Fibroblast of gingiva (primary cell): ENCODE measurements at regions not wholly inside any gene's neighbourhood (a gene's known extent, or its start where the extent isn't known, plus 50 kb on each side); places are given as distances from the start of the nearest gene placed in this dataset.

Experiments
- DNase-seq: peaks from one replicate; pipeline ENCODE4 v3.0.0-alpha.2; 2011; ENCODE audit warnings: low read depth

DNA sequence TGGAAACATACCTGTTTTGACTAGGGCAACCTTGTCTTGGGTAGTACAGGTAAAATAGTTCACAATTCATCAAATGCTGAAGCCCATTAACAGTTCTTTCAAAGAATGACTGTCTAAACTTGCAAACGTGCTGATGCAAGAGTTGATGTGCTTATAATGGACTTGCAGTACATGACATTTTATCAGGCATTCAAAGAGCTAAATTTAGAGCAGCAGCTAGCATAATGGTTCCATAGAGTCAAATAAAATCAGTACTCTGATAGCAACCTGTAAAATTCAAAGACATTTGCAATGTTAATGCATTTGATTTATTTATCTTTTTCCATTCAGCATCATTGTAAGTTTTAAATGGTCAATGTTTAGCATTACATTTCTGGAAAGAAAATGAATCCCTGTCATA, 979.7 kb upstream of the SLC10A2 start:
- no peak for DNase-seq

DNA sequence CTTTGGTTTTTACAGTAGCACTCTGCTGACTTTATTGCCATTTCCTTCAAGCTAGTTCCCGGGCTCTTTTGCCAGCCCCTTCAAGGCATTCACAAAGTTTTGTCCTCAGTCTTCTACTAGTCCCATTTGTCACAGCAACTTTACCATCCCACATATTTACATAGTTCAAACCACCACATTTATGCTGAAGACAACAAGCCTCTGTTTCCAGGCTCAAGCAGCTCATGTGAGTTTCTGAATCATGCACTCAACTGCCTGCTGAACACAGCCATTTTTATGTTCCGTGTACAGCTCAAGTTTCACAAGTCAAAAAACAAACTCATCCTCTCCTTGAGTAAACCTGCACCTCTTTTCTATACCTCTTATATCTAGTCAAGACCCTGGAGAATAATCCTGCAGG, 977.0 kb upstream of the SLC10A2 start:
- DNase-seq, result no peak

DNA sequence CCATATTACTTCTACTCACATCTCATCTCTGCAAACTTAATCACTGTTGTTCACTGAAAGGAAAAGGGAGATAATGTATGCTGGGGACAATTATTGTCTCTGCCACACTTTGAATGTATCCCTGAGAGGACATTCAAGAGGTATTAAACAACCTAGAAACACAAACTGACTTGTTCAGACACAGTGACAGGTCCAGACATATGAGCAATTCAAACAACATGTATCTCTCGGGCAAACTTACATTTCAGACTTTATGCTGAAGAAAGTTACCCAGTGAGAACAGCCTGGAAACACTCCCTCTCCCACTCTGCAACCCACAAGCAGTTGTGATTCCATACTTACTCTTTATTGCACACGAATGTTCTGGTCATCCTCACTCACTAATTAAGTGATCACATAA, 968.7 kb upstream of the SLC10A2 start:
- DNase-seq, result no peak

DNA sequence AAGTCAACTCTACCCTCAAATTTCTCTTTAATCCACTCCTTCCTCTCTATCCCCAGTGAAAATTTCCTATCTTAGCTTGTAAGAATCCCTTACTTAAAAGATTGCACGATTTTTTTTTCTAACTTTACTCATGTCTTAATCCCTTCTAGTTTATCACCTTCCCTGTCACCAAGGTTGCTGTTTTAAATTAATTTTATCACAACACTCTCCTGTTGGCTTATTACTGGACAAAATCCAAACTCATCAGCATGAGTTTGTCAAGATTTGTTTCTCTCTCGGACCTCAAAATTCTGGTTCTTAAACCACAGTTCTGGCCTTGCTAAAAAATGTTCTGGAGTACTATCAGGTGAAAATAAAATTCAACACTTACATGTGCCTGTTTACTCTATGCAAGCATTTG, 959.1 kb upstream of the SLC10A2 start:
- no peak for DNase-seq

DNA sequence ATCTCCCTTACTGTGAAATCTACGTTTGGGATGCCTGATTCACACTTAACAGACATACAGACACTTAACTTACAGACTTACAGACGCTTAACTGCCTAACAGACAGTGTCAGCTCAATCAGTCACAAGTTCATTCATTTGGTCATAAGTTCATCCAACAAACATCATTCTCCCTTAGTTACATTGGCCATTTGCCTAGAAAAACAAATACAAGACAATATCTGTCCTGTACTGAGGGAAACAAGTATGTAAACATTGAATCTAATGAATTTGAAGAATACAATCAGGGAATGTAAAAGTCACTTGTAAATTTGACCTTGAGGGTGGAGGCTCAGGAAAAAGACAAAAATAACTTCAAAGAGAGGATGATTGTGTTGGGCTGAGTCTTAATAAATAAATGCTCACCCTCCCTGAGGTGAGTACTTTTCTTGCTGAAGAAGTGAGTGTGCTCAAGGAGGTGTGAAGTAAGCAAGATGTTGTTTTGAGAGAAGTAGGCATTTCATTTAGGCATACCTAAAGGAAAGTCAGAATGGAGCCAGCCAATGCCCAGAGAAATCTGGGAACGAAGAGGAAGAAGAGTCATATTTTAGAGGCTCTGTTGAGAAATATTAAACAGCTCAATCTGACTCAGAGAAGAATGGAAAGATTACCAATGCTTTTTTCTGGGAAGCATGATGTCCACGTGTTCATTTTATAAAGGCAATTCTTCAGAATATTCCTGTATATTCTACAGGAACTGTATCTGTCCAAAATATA, 958.4 kb upstream of the SLC10A2 start:
- DNase-seq, result no peak

DNA sequence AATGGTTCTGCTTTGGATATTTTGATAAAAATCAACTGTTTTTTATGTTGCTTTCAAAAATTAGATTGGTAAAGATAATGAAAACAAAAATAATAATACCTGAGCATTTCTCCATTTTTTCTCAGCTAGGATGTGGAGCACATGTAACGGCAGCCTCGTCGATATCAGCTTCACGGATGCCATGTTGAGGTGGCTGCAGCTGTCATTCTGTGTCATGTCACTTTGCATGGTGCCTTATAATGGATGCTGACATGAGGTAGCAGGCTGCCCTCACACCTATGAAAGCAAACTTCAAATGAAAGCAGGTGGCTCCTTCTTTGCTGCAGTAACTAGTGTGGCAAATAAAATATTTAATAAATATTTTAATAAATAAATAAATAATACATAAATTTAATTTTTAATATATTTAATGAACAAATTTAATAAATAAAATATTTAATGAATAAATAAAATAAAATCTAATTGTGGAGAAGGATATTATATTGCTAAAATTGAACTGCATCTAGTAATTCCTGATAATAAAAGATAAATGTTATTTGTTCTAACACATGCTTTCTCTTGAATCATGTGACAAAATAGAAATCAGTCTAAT, 955.7 kb upstream of the SLC10A2 start:
- DNase-seq, result no peak

DNA sequence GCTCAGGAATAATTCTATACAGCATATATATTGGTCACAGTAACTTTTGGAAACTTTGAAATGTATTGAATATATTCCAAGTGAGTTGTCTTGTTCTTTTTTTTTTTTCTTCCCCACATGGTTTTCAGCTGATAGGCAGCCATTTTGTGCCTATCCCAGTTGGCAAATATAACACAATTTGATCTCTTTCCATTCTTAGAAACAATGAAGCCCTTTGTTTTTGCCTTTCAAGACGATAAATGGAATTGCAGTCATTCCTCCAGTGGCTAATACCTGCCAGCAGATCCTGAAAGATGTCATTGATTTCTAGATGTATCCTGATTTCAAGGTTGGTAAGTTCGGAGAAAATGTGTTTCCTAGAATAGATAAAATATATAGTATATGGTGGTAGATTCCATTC, 951.1 kb upstream of the SLC10A2 start:
- DNase-seq, result no peak

DNA sequence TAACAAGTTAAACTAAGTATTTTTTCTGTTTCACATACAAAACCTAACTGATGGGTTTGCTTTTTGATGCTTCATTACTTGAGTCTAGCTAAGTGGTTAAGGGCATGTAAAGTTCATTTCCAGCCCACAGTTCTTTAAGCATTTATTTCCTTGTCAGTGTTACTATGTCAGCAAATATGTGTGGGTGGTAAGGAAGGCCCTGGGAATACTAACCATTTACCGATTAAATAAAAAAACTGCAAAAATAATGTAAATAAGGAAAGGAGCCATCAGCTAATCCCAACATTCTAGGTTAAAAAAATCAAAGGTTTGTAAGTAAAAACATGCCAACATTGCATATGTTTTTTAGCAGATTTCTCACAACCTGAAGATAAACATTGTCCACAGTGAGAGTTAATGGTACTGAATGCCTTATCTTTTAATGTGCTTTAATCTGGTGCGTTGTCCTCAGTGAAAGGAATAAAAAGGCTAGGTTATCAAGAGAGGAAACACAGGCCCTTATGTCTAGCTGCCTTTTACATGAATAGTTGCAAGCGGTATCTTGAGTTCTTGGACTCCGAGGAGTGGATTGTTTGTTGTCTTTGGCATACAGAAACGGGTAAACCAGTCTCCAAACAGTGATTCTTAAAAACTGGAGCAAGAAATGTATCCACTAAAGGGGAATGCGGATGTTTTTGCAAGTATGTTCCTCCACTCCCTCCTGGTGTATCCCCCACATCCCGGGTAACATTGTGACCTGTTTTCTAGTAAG, 949.6 kb upstream of the SLC10A2 start:
- no peak for DNase-seq

DNA sequence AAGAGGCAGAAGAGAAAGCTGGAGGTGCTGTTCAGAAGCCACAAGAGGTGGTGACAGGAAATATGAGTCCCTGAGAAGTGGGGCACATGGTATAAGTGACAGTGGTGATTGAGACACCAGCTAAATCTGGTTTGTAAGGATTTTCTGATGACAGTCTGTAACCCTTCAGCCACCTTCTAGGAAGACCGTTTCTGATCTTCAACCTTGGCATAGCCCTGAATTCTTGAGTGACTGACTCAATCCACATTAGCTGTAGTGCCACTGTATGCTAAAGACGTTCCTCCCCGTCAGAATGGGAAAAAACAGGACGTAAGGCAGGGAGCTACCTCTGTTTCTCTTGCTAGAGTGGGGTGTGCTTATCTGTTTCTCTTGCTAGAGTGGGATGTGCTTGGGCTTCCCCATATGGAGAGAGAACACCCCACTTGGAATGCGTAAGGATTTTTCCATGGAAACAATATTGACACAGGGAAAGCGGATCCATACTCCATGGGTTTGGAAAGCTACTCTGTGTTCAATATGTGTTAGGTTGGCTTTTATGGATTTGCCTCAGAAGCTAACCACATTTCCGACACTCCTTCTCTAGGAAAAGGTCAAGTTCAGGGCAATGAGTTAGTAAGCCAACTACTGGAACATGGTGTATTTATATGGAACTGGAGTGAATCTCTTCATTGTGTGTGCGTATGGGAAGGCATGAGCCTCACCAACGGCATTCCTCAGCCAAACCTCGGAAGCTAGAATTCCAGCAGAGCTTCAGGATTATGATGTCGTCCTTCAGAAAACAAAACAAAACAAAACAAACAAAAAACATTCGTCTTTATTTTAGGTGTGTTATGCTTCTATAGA, 948.8 kb upstream of the SLC10A2 start:
- no peak for DNase-seq

DNA sequence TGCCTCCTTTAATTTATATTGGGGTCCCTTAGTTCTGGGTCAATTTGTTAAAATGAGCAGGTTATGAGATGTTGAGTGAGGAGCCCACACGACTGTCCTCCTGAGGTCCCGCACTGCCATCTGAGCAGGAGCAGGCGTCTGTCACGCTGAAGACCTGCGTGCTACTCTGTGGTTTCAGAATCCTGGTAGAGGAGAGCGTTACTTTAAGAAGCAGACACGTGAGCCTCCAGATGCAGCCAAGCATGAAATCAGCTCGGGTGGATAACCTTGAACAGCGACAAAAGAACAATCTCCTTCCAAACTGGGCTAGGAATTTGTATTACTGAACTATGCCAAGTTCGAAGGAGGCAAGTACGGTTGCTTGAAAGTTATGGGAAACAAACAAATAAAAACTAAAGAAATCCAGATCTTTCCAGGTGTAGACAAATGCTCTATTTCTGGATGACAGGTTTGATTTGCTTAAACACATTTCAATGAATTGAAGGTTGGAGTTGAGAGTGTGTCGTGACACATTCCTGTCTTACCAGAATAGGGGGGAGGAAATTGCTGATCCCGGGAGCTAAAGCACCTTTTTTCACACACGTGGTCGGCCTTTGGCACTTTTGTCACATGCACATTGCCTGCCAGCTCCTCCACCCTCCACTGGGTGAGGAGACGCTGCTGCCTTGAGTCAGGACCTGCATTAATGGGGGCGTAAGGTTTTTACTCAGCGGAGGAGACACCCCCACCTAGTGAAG, 945.5 kb upstream of the SLC10A2 start:
- no peak for DNase-seq

DNA sequence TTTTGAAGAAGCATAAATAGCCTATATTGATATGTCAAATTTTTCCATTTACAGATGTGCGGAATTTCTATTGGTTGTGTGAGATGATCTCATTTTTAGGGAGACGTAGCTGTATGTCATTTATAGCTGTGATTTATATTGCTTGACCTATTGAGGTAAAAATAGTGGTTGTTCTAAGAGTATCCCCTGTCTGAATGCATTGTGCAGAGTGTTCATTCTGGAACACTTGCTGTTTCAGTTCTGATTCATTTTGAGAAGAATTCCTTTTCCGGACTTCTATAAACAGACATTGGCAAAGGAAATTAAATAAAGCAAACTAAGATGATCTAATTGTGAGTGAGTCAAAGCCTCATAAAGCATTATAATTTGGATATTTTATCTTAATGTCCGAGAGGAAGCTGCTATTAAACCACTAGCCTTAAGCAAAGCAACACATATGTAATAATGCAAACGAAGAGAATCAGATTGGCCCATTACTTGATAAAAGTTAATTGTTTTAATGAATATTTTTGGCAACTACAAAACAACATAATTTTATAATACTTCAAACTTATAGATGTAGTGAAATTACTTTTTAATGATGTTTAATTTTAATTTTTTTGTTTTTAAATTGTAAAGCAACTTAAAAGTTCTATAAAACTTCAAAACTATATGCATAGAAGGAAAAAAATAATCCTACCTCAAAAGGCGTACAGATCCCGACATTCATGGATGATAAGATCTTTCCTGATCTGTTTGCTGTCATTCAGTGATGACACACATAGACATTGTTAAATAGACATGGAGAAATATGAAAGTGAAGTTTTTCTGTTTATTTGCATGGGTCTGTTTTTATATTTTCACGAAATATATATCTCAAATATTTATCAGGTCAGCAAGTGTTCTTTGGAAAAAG, 942.6 kb upstream of the SLC10A2 start:
- no peak for DNase-seq

DNA sequence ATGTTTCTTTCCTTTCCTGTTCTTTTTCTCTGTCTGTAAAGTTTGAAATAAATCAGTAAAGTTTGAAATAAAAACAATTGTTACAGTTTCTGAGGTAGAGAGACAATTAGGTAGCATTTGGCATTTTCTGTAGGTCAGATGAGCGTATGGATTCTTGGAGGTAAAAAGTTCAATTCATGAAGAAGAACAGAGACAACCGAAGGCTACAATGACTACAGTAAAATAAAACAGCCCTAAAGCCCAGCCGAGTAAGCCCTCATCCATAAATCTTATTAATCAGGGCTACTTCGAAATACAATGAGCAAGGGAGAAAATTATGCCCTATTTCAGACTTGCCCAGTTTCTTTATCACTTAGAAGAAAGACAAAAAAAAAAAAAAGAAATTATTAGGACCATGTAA, 941.9 kb upstream of the SLC10A2 start:
- DNase-seq, result no peak

DNA sequence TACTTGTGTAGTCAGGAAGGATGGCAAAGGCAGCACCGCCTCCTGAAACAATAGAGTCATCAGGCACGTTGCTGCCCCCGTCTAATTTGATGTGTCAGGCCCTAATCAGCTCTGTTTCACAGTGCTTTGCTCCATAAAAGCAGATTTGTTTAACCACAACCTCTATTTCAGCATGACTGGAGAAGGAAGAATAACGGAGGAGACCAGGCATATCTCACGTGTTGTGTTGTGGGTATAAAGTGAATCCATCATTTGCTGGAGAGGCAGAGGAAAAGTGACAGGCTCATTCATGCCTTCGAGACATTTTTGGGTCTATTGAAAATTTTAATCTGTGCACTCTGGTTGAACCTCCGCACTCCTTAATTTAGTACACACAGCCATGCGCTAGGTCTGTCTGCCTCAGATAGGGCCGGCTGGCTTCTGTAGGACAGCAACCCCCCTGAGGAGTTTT, 940.4 kb upstream of the SLC10A2 start:
- DNase-seq, result no peak

DNA sequence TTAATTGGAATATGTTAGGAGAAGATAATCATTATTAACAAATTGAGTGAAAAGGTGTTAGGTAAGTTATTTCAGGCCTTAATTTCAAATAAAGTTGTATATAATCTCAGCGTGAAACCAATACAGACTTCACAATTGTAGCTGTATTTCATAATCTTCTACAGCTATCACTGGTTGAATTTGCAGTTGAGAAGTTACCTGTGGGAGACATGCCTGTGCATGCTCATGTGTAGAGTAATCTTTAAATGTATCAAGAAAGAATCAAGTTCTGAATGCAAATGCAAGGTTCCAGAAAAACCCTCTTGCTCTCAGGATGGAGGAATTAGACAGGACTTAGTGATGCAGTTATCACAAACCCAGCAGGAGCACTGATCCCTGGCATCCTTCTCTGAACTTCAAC, 938.4 kb upstream of the SLC10A2 start:
- DNase-seq, result no peak

DNA sequence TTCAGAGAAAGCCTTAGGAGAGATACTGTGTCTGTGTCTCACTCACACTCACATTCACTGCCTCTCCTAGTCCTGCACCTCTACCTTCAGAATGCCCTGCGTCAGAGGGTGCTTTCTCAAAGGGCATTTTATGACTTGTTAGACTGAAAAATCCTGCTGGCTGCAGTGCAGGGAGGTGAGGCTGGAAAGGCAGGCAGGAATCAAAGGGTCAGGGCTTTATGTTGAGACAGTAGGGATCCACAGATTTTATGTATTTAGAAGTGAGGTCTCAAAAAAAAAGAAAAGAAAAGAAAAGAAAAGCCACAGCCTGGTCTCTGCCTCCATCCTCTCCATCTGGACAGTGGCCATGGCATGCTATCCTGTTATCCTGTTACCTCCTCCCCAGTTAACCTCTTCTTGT, 936.0 kb upstream of the SLC10A2 start:
- DNase-seq, result no peak

DNA sequence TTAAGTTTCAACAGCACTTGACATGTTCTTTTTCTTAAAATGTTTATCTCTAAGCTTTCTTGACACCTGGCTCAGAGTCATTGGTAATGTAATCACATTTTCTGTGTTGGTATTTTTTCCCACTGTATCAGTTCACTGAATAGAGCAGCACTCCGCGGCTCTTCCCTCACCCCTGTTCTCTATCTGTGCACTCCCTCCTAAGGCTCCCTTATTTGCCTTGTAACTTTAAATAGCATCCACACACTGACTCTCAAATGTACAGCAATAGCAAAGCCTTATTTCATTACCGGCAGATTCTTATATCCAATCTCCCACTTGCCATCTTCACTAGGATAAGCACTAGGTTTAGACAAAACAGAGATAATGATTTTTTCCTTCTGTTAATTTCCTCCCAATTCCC, 935.5 kb upstream of the SLC10A2 start:
- no peak for DNase-seq

DNA sequence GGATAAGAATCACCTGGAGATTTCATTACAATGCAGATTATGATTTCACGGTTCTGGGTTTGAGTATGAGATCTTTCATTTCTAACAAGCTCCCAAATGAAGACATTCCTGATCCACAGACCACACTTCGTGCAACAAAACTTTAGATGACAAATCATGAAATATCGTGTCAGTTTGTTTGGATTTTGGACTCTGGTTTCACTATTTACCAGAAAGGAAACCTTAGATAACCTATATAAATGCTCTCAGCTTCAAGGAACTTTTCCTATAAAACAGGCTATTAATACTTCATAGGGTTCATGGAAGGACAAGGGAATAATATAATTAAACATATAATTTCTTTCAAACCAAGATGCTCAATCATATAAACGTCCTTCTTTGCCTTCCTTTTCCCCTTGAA, 930.5 kb upstream of the SLC10A2 start:
- DNase-seq, result no peak

DNA sequence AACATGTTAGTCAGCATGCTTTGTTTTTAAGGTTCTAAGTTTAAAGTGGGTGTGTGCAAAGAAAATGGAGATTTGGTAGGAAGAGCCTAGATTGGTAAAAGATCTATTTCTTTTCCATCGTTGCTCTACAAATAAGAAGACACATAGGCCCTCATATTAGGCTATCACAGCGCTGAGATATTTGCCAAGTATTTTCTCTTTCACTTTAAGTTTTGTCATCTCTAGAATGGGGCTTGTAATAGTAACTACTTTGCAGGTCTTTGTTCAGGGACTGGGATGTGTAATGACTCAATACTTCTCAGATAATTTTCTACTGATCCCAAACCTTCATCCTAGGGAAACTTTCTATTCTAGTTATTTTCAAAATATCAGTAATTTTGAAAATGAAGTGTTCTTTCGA, 917.7 kb upstream of the SLC10A2 start:
- no peak for DNase-seq

DNA sequence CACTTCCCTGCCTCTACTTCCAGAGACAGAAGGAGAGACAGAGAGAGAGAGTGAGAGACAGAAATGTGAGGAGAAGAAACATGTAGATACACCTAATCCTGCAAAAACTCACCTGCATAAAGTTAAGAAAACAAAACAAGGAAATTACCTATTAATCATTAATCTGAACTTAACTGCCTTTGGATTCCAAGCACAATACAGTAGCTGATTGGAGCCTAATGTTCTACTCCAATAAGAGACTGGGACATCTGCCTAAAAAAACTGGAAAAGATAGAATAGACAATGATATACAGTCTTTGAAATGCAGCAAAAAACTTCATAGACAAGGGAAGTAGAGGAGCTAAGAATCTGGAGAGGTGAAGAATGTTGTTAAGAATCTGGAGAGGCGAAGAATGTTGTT, 910.2 kb upstream of the SLC10A2 start:
- DNase-seq, result no peak

DNA sequence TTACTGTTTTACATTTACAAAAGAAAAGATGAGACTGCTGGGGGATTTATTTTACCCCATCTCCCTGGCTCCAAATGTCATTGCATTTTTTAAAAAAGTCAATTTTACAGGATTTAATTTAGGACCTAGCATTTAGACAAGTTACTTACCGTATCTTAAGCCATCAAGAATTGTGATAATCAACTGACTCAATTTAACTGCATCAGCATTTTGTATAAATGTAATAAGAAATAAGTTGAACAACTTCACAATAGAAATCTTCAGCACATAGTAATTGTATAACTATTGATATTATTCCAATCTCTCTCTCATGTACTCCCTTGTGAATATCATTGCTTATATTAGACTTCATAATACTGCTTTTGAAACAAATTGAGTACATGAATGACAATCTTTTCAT, 907.5 kb upstream of the SLC10A2 start:
- no peak for DNase-seq
